Stimulated activated CD8-positive, alpha-beta memory T cell treated with anti-CD3 and anti-CD28 coated beads, Interleukin-12 subunit alpha, Interleukin-12 subunit beta, amount 100 ng/mL, for 24 hours (primary cell): ENCODE measurements at regions not wholly inside any gene's neighbourhood (a gene's known extent, or its start where the extent isn't known, plus 50 kb on each side); places are given as distances from the start of the nearest gene placed in this dataset.
"Not testable (repeated sequence)": the region's sequence is repeated elsewhere in the genome, so short reads cannot be mapped to it uniquely, and the experiment has no call there.

ENCODE experiments used
- DNase-seq: peaks from one replicate; pipeline ENCODE4 v3.0.0-alpha.2; 2020; ENCODE audit errors: extremely low read depth

DNA sequence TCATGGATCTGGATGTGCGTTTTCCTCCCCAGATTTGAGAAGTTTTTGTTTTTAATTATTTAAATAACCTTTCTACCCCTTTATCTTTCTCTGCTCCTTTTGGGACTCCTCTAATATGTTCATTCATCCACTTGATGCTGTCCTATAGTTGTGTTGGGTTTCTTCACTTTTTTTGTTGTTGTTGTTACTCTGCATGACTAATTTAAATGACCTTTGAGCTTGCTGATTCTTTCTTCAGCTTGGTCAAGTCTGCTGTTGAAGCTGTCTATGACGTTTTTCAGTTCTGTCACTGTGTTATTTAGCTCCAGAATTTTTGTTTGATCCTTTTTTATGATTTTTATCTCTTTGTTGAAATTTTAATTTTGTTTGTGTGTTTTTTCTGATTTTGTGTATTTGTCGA lies 463.6 kb upstream of the ALCAM start:
- DNase-seq: no peak

DNA sequence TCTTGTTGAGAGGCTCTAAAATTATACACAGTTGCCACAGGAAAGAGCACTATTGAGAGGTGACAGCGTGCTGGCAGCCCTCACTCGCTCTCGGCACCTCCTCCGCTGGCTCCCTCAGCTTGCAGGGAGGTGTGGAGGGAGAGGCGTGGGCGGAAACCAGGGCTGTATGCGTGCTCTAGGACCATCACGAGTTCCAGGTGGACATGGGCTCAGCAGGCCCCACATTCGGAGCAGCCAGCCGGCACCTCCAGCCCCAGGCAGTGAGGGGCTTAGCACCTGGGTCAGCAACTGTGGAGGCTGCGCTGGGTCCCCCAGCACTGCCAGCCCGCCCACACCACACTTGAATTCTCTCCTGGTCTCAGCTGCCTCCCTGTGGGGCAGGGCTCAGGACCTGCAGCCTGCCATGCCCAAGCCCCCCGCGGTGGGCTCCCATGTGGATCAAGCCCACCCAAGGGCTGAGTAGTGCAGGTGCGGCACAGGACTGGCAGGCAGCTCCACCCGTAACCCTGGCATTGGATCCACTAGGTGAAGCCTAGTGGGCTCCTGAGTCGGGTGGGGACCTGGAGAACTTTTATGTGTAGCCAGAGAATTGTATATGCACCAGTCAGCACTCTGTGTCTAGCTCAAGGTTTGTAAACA lies 460.6 kb upstream of the ALCAM start:
- DNase-seq: no peak

DNA sequence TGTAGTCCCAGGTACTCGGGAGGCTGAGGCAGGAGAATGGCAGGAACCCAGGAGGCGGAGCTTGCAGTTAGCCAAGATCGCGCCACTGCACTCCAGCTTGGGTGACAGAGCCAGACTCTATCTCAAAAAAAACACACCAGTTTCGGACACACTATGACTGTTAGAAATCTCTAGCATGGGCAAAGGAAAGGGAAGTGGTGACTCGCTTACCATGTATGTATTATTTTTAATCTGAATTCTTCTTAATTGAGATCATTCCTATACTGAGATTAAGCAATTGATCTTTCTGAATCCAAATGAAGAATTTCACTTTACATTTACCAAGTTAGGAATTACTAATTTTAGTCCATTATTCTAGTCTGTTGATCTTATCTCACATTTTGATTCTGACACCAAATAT lies 459.2 kb upstream of the ALCAM start:
- no peak for DNase-seq

DNA sequence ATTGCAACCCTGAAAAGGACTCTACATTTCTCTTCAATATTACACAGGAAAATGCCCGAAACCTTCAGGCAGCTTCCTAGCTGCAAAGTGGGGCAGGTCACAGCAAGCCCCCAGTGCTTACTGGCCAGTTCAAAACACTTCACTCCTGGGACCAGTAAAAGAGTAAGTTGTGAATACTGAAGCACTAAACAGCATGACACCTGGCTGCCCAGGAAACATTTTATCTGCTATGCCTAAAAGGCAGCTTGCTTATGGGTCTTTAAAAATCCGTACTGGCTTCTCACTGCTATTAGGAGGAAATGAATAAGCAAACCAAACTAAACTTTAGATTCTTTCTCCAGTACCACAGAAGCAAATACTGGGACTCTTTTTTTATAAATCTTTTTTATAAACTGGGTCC lies 457.9 kb upstream of the ALCAM start:
- no peak for DNase-seq

DNA sequence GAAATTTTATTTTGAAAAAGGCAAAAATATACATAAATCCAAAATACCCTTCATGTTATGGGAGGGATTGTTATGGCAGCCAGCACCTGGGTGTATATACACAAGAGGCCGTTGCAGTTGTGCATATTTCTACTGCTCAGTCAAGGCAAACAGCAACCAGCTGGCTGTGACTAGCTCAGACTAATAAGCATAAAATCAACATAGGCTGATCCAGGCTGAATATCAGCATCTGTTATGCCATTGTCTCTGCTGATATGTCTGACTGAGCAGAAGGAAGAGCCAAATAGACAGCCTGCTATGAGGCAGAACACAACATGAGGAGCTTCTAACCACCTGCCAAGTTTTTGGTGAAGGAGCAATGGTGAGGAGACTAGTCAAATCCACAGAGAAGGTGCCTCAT lies 457.5 kb upstream of the ALCAM start:
- no peak for DNase-seq

DNA sequence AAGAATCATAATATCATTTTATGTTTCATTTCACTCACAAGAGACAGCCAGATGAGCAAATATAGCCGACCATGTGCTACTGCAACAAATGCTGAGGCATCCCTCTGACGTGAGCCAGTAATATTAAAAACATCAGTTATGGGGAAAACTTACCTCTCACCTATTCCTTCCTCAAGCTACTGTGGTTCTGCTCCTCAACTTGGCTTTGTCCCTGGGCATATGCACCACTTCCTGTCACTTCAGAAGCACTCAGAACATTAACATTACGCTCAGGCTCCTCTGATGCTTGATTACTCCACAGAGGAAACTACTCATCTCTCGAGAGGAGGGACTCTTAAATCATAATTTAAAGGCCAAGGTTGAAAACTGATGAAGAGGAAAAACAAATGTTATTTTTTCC lies 457.0 kb upstream of the ALCAM start:
- no peak for DNase-seq

DNA sequence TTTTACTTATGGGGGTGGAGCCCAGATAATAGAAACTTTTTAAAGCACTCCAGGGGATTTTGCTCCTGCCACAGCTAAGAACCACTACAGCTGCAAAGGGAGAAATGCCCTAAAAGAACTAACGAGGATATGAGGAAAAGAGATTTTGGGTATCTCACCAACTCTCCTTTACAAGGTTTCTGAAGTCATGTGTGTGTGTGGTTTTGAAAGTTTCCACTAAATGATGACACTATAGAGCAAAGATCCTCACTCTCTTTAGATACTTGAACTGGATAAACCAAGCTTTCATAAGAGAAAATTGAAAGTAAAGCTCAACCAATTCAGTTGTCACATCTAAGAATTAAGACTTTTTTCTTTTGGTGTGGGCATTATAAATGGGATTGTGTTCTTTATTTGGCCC lies 455.3 kb upstream of the ALCAM start:
- no peak for DNase-seq

DNA sequence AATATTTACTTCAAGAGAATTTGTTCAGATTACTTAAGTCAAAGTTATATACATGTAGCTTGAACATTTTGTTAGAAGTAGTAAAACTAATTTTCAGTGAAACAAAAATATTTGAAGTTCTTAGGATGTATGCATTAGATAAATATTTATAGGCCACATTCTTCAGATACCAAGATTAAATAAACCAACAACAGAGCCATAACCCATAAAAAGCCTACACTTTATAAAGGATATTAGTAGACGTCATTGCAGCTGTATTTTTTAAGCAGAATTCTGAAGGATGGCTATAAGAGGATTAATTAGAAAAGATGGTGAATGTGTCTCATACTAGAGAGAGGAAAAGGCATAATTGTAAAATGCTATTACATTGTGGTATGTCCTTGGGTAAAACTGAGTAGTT lies 449.7 kb upstream of the ALCAM start:
- no peak for DNase-seq

DNA sequence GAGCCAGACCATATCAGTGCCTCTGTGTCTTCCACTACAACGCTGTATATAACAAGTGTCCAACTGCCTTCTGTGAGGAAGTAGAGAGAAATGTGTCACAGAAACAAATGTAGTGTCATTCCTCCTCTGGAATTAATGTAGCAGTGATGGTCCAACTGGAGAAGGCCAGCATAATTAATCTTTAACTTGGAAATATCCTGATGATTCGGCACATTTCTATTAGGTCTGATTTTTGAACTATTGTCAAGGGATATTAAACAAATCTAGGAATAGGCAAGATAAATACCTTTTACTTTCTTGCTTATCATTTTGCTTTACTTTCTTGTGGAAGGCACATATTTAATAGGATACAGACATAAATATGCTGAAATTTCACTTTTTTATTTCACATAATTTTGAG lies 446.2 kb upstream of the ALCAM start:
- DNase-seq: no peak

DNA sequence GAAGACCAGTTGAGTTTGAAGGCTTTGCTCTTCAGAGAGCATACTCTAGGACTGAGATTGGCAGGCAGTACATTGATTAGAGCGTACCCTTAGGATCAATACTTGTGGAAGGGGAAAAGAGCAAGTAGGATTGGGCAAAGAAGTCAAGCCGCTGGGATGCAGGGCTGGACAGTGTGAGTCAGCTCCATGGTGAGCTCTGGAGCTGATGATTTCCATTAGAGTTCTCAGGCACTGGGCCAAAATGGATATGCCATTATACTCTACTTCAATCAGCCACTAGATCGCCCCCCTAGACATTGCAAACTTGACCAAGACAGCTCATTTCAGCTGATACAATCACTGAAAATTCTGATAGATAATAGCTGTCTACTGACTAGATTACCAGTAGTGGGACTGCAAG lies 432.7 kb upstream of the ALCAM start:
- no peak for DNase-seq

DNA sequence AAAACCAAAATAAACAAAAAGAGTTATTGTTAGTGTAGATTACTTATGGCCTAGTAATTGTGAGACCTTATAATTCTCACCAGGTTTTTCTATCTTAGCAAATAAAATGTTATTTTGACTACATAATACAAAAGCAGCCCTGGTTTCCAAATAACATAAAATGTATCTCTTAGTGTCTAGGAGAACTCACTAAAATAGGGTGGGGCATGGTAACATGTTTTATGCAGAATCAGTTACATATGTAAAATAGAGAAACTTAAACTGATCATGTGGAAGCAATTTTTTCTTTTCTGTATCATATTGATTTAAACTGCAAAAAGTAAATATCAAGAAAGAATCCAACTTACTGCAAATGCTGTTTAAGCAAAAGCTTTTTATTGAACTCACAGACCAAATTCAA lies 431.1 kb upstream of the ALCAM start:
- no peak for DNase-seq

DNA sequence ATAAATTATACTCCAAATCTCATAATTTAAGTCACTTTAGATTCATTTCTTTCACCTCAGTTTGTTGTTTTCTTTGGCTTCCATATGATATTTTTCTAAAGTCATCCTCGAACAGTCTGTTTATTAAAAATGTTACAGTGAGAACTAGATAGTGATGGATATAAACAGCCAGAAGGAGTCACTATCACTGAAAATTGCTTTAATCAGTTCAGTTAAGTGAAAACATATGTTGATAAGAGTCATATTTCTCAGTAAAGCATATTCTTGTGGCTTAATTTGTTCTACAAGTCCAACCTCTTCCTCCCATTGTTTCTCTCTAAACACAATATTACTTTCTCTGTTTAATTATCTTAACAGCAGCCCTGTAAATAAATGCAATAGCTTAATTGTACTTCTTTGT lies 427.5 kb upstream of the ALCAM start:
- no peak for DNase-seq

DNA sequence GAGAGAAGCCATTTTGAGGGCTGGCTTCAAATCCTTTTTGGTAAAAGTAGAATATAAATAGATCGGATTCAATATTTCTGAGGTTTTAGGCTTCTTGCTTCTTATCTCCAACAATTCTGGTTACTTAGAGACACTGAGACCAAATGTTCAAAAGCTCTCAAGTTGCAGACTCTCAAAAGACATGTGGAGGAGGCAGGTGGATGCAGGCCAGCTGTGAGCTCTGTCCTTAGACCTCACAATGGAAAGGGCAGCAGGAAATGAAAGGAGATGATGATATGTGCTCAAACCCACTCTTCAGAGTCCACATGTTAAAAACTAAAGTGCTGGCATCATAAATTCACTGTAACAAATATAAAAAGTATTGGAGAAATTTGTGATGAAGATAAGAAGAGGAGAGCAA lies 424.9 kb upstream of the ALCAM start:
- DNase-seq: no peak

DNA sequence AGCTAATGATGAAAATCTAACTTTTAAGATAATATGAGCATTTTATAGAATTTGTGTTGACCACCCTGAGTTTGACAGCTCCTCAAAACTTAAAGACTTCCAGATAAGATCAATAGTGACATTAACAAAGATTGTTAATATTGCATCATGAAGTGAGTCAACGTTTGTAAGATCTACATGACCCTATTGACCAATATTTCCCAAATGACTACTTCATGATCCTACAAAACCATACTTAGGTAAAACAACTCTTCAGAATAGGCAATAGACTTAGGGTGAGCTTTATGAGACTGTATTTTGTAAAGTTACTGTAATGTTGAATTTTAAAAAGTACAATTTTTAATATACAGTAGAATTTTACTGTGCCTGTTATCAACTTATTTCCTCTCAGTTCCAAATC lies 422.7 kb upstream of the ALCAM start:
- no peak for DNase-seq

DNA sequence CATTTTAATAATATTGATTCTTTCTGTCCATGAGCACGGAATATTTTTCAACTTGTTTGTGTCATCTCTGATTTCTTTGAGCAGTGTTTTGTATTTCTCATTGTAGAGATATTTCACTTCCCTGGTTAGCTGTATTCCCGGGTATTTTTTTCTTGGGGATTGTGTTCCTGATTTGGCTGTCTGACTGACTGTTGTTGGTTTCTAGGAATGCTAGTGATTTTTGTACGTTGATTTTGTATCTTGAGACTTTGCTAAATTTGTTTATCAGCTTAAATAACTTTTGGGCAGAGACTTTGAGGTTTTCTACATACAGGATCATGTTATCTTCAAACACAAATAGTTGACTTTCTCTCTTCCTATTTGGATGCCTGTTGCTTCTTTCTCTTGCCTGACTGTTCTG lies 418.8 kb upstream of the ALCAM start:
- DNase-seq: no peak

DNA sequence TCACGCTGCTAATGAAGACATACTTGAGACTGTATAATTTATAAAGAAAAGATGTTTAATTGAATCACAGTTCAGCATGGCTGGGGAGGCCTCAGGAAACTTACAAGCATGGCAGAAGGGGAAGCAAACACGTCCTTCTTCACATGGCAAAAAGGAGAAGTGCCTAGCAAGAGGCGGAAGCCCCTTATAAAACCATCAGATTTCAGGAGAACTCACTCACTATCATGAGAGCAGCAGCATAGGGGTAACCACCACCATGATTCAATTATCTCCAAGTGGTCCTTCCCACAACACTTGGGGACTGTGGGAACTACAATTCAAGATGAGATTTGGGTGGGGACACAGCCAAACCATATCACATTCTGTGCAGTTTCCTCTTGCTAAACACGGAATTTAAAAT lies 416.9 kb upstream of the ALCAM start:
- not testable (repeated sequence) for DNase-seq

DNA sequence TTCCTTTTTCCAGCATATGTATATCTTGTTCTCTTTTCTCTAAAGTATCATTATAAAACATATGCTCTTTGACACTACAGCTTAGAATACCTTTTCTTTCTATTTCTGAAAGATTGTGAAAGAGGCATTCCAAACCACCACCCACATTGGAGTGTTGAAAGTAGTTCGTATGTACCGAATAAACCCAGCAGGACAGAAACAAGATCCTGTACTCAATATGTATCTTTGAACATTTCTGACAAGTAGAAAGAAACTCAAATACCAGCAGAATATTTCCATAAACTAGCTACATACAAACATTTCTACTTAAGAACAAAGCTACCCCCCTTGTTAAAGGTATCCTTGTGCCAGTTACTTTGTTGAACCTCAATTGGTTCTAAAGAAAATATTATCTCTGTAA lies 415.3 kb upstream of the ALCAM start:
- no peak for DNase-seq

DNA sequence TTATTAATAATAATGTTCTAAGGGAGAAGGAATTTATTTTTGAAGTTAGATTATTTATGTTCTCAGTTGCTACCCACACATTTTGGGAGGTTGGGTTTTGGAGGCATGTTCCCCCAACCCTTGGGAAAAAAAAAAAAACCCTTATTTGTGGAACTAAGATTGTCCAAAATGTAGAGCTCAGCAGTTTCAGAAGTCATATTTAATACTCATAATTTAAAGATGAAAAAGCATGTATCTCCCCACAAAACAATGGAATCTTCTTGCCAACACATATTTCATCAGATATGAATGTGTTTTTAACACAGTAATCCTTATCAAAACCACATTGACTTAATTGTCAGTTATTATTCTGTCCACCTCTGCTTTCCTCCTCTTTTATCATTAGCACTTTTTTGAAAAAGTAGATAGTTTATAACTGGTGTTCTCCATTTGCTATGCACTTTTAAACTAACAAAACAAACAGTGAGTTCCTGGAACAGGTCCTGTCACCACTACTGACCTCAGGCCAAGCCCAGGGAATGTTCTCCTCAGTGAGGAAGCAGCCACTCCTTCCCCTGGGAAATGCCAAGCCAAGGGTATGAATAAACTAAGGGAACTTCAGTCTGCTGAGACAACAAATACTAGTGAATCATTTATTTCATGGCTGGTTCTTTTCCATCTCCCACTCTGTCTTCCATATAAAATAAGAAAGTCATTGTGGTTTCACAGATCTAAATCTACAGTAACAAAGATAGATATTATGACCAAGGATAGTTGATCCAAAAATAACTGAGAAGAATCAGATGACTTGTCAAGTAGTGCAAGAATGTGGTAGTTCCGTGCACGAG lies 414.4 kb upstream of the ALCAM start:
- no peak for DNase-seq

DNA sequence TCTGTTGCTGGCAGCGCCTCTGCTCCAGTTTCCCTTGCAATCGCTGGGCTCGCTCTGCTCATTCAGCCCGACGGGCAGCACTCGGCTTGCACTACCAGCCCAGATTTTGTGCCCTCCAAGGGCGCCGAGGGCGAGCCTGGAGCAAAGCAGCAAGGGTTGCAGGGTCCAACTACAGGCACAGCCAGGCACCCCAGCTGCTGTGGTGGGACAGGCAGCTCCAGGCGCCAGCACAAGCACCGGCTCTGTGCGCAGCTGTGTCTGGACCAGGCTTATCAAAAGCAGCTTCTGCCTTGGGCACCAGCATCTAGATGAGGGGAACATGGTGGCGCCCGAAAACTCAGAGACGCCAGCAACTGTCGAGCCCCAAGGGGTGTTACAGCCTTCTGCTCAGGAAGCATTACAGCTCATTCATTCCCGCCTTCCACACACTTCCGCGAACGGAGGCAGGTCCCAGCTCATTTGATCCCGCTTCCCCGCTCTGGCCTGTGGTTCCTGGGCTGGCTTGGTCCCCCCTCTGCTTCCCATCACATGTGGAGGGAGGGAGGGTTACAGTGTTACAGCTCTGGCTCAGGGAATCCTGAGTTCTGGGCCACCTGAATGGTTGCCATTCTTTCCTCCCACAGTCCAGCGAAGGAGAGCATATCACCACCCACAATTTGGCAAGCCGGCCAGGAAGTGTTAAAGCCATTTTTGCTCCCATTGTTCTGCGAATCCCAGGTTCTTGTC lies 409.9 kb upstream of the ALCAM start:
- no peak for DNase-seq

DNA sequence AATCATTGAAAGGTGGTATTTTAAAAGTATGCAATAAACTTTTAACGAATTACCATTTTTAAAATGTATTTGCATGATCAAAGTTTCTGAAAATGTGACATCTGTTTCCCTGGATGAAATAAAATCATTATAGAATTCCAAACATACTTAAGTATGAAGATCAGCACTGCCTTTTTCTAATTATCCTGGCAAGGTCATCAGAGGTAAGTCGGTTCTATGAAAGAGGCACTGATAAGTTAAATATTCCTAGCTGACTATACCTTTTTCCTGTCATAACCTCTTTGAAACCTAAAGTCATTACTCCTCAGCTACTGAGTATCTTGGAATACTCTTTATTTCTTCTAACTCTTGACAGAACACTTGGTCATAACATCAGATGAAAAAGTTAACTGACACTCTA lies 406.1 kb upstream of the ALCAM start:
- DNase-seq: no peak

DNA sequence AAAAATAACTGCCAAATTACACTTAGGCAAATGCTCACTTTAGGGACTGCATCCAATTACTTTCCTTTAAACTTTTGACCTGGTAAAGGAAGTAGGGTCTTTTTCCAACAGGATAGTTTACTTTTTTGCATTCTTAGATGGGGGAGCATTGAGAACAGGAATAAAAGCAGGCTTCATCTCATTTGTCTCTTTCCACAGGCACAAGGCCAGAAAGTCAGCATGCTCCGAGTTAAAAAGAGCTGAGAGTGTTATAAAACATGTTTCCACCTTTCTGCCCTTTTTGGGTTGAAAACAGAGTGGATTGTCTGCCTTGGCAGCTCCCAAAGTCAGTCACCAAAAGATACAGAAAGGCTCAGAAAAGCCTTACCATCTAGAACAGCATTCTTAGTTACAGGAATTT lies 404.9 kb upstream of the ALCAM start:
- DNase-seq: no peak

DNA sequence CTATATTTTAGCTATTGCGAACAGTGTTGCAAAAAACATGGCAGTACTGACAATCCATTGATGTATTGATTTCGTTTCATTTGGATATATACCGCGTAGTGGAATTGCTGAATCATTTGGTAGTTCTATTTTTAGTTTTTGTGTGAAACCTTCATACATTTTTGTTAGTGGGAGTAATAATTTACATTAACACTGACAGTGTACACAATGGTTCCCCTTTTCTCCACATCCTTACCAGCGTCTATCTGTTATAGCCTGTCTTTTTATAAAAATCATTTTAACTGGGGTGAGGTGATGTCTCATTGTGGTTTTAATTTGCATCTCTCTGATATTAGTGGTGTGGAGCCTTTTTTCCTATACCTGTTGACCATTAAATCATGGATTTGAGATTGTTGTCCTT lies 392.4 kb upstream of the ALCAM start:
- DNase-seq: no peak

DNA sequence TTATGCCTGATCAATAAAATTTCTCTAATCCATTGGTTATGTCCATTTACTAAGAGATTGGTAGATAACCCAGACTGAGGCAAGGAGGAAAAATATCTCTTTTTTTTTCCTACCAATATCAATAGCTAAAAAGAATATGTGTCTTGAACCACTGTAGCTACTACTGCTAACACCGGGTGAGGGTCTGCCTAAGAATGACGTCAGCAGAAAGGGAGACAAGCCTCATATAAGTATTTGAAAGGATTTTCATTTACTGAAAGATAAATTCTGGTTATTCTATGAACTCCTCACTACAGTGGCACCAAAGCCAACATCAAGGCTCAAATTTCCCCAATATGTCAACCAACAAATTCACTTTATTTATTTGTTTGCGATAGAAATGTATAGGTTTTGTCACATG lies 389.0 kb upstream of the ALCAM start:
- DNase-seq: no peak
